ENCODE measurements at regions not wholly inside any gene's neighbourhood (a gene's known extent, or its start where the extent isn't known, plus 50 kb on each side); places are given as distances from the start of the nearest gene placed in this dataset.

DNA sequence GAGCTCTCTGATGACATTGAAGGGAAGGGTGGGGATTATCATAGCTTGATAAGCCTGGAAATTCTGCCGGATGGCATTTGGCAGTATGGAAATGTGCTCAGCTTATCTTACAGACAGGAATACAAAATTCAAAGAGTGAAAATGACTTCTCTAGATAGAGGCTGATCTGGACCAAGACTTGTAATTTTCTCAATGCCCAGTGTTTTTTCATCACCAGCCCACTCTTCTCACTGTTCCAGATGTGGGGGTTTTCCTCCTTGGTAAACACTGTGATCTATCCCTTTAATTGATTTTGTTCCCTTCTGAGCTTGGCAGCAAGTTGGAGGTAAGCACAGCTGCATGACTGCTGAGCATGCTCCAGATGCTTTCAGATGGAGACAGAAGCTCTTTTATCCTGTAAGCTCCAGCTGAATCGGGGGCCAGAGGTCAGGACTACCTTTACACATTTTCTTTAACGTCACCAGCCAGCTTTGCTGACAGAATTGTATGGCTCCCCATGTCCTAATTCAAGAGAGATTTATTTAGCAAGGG is 287.4 kb upstream of the TCF4 start:
- Histone ChIP-seq H3K79me2 (ENCODE audit: control insufficient read depth, insufficient read depth, low read length) (no peaks in the 10 kb centered on the region), H3K9ac (ENCODE audit: insufficient read depth, low read length) (no peak overlapping the region), H4K20me1 (ENCODE audit: control insufficient read depth, extremely low read depth, insufficient read depth, low read length) (no peaks in the 10 kb centered on the region), H3K36me3 (ENCODE audit: control insufficient read depth, insufficient read depth, low read length) (no peaks in the 10 kb centered on the region), H3K27me3 (ENCODE audit: control insufficient read depth, insufficient read depth, low read length) (no peaks in the 10 kb centered on the region), H2AFZ (ENCODE audit: low read length) (no peak overlapping the region), H3K4me2 (ENCODE audit: extremely low read depth, insufficient read depth, low read length) (no peak overlapping the region), H3K4me3 (replicated peaks in 1 of 4; ENCODE audit: control extremely low read depth in 1 of 4, insufficient read depth in 1 of 4, low read depth in 3 of 4, low read length in 4 of 4) (no peak overlapping the region), H3K4me1 (ENCODE audit: control insufficient read depth, extremely low read depth, insufficient read depth, low read length) (peaks cover 2% of the 10 kb centered on the region), H3K27ac (ENCODE audit: insufficient read depth, low read length) (no peak overlapping the region), H3K9me3 (ENCODE audit: control insufficient read depth, insufficient read depth, low read depth, low read length) (no peaks in the 10 kb centered on the region)
- TF ChIP-seq EZH2 (IDR thresholded peaks at IDR 0.05; ENCODE audit: low read length, missing control alignments) (no peak), CTCF (conservative IDR thresholded peaks at IDR 0.05 in 1 of 2, IDR thresholded peaks at IDR 0.05 in 1 of 2; ENCODE audit: low read depth in 1 of 2, low read length in 2 of 2) (no peak)
- DNase-seq (ENCODE audit: low read depth in 2 of 2), result no peak

DNA sequence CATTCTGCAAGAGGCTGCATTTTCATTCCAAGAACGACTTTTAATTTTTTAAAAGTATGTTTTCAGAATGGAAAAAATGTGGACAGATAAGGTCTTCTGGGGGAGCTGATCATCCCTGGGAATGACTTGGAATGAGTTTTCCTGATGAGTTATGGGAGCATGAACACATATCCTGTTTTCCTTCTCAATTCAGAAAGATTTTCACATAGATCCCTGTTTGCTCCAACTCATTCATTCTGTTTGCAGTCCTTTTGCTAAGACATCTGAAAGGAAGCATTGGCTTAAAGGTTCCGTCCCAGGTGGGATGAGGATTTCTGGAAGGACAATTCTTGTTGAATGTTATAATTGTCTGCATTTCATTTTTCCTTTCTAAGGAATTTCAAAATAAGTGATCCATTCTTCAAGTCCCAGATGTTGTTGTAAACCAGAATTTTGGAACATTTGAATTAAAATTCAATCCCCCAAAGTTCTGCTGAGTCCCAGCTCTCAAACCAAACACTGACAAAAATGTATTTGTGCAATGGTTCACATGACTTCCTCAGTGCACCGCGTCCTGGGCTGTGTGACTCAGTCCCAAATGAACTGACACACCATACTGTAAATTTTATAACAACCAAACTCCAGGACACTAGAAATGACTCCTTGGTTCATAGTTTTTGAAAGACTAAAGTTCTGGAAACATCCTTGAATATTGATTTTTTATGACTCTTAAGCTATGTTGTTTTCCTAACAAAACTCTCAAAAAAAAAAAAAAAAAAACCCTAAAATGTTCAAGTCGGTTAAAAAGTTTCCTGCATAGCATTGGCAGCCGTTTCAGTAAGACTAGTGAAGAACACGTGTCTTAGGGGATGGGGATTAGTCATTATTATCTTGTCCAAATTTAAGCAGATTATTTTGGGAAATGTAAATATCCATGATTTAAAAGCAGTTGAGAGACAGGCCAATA is 281.8 kb upstream of the TCF4 start:
- peaks cover 7% of the 10 kb centered on the region for H3K4me1 ChIP-seq (ENCODE audit: control insufficient read depth, extremely low read depth, insufficient read depth, low read length)
- H3K4me2 ChIP-seq (ENCODE audit: extremely low read depth, insufficient read depth, low read length), result peak overlapping the region; percentile 56
- H3K27ac ChIP-seq (ENCODE audit: insufficient read depth, low read length), result no peak overlapping the region
- peak; percentile 41 for DNase-seq (ENCODE audit: low read depth in 2 of 2)
- no peak overlapping the region for H2AFZ ChIP-seq (ENCODE audit: low read length)
- TF ChIP-seq CTCF (conservative IDR thresholded peaks at IDR 0.05 in 1 of 2, IDR thresholded peaks at IDR 0.05 in 1 of 2; ENCODE audit: low read depth in 1 of 2, low read length in 2 of 2) (no peak), EZH2 (IDR thresholded peaks at IDR 0.05; ENCODE audit: low read length, missing control alignments) (no peak)
- no peaks in the 10 kb centered on the region for H3K36me3 ChIP-seq (ENCODE audit: control insufficient read depth, insufficient read depth, low read length)
- no peaks in the 10 kb centered on the region for H3K79me2 ChIP-seq (ENCODE audit: control insufficient read depth, insufficient read depth, low read length)
- H3K9ac ChIP-seq (ENCODE audit: insufficient read depth, low read length), result no peak overlapping the region
- no peaks in the 10 kb centered on the region for H4K20me1 ChIP-seq (ENCODE audit: control insufficient read depth, extremely low read depth, insufficient read depth, low read length)
- H3K9me3 ChIP-seq (ENCODE audit: control insufficient read depth, insufficient read depth, low read depth, low read length), result no peaks in the 10 kb centered on the region
- no peaks in the 10 kb centered on the region for H3K27me3 ChIP-seq (ENCODE audit: control insufficient read depth, insufficient read depth, low read length)
- no peak overlapping the region for H3K4me3 ChIP-seq (replicated peaks in 1 of 4; ENCODE audit: control extremely low read depth in 1 of 4, insufficient read depth in 1 of 4, low read depth in 3 of 4, low read length in 4 of 4)

GRCh38 chr18:55868909-55869308 is 280.9 kb upstream of the TCF4 start:
- Histone ChIP-seq H3K4me1 (ENCODE audit: control insufficient read depth, extremely low read depth, insufficient read depth, low read length) (peaks cover 7% of the 10 kb centered on the region), H3K36me3 (ENCODE audit: control insufficient read depth, insufficient read depth, low read length) (no peaks in the 10 kb centered on the region), H3K9ac (ENCODE audit: insufficient read depth, low read length) (no peak overlapping the region), H3K4me2 (ENCODE audit: extremely low read depth, insufficient read depth, low read length) (no peak overlapping the region), H3K79me2 (ENCODE audit: control insufficient read depth, insufficient read depth, low read length) (no peaks in the 10 kb centered on the region), H3K27ac (ENCODE audit: insufficient read depth, low read length) (no peak overlapping the region), H3K4me3 (replicated peaks in 1 of 4; ENCODE audit: control extremely low read depth in 1 of 4, insufficient read depth in 1 of 4, low read depth in 3 of 4, low read length in 4 of 4) (no peak overlapping the region), H3K27me3 (ENCODE audit: control insufficient read depth, insufficient read depth, low read length) (no peaks in the 10 kb centered on the region), H2AFZ (ENCODE audit: low read length) (no peak overlapping the region), H3K9me3 (ENCODE audit: control insufficient read depth, insufficient read depth, low read depth, low read length) (no peaks in the 10 kb centered on the region), H4K20me1 (ENCODE audit: control insufficient read depth, extremely low read depth, insufficient read depth, low read length) (no peaks in the 10 kb centered on the region)
- peak; percentile 42 to 43 for DNase-seq (ENCODE audit: low read depth in 2 of 2)
- no peak for TF ChIP-seq EZH2 (IDR thresholded peaks at IDR 0.05; ENCODE audit: low read length, missing control alignments)
- TF ChIP-seq CTCF (conservative IDR thresholded peaks at IDR 0.05 in 1 of 2, IDR thresholded peaks at IDR 0.05 in 1 of 2; ENCODE audit: low read depth in 1 of 2, low read length in 2 of 2), result no peak

Measured in fibroblast of lung (primary cell).